ENCODE measurements at regions not wholly inside any gene's neighbourhood (a gene's known extent, or its start where the extent isn't known, plus 50 kb on each side); places are given as distances from the start of the nearest gene placed in this dataset.

DNA sequence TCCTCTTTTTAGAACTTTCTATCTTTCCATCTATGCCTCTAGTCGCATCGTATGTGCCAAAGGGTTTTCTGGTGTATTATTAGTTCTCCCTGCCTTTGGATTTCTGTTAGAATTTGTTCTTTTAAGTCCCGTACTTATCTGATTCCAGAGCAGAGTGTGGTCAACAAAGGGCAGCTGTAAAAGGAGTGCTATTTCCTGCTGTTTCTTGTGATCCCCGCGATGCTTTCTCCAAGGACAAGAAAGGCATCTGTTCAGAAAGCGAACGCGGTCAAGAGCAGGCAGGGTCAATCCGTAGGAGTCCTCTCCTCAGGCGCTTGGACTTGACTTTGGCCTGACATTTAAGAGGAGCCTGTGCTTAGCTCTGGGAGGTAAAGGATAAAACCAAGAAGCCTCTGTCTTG, 1152.1 kb upstream of the AUTS2 start:
- no peak for DNase-seq

DNA sequence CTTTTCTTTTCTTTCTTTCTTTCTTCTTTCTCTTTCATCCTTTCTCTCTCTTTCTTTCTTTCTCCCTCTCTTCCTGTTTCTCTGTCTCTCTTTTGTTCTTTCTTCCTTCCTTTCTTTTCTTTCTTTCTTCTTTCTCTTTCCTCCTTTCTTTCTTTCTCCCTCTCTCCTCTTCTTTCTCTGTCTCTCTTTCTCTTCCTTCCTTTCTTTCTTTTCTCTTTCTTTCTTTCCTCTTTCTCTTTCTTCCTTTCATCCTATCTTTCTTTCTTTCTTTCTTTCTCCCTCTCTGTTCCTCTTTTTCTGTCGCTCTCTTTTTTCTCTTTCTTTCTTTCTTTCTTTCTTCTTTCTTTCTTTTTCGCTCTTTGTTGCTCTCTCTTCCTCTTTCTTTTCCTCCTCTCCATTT, 1149.2 kb upstream of the AUTS2 start:
- no peak for DNase-seq

DNA sequence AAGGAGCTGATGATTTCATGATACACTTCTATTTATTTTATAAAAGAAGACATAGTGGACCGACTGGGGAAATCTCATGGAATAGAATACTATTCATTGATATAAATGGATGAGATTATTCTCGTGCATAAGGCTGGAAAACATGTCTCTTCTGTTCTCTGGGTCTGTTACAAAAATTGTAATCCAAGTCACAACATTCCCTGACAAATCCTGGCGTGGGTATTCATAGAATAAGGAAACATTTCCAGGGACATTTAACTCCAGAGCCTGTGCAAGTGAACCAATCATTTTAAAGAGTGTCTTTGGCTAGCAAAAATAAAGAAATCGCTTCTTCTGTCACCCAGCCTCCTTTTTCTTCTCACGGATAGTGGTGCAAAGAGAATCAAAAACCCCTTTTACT, 1148.5 kb upstream of the AUTS2 start:
- DNase-seq: no peak

GRCh38 chr7:68454931-68455330, 1143.3 kb upstream of the AUTS2 start:
- no peak for DNase-seq

- DNase-seq: no peak
Measured at GRCh38 chr7:68456469-68456868, 1141.8 kb upstream of the AUTS2 start.

- DNase-seq: no peak
Measured at GRCh38 chr7:68457481-68457880, 1140.8 kb upstream of the AUTS2 start.

DNA sequence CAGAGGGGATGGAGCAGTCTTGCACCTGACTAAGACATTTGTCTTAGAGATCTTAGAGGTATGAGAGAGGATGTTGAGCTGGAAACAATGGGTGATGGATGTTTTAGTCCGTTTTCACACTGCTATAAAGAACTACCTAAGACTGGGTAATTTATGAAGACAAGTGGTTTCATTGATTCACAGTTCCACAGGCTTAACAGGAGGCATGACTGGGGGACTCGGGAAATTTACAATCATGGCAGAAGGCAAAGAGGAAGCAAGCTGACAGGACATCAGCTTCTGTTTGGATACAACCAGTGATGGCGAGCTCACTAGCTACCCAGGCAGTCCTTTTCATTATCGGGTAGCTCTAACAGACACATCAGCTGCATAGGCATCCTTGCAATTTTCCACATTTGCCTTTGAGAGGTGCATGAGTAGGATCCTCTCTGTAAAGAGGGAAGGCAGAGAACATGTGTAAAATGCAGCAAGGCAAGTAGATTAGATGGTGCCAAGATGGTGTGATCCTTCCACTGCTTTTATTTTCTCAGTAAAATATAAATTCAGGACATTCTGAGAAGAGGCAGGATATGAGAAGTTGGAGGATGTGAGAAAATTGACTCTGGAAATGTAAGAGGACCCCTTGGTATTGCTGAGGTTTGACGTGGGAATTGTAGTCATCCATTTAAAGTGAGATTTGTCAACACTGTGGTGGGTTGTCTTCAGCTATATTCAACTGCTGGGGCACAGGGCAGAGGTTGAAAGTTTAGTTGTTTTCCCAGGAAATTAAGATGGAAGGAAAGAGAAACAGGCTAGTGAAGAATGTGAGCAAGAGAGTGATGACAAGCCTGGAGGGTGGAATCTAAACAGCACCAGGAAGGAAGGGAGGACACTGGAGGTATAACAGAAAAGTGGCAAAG, 1140.0 kb upstream of the AUTS2 start:
- no peak for DNase-seq

DNA sequence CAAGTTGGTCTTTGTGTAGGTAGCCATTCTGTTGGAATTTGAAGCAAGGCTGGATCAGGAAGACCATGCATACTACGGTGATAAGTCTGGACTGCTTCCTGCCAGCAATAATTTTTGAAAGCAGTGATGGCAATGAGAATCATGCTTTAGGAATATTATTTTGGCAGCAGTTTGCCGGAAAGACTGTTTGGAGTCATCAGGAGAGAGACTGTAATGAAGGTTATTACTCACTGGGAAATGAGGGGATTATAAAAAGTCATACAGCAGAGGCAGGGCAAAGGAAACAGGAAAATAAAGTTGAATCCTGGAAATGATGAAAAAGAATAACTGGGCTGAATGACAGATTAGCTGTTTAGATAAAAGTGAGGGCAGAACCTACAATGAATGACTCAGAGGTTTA, 1136.8 kb upstream of the AUTS2 start:
- DNase-seq: no peak

DNA sequence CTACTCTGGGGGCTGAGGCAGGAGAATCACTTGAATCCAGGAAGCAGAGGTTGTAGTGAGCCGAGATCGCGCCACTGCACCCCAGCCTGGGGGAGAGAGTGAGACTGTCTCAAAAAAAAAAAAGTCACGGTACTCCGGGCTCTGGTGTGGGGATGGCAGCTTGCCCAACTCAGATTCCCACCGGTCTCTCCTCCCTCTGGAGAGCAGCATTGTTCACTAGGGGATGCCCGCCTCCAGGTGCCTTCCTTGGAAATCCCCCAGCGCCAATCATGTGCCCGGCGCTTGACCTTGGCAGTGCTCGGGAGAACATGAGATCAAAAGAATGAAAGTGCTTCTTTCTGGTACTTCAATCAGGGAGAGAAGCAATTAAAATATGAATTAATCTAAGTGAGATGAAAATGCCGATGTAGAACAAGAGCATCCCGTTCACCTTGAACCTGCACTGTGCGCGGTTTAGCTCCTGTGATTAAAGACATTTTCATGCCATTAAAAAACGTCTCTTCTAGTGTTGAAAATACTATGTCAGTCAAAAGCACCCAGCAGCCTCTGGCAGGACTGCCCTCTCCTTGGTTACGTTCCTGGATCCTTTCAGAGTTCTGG, 1127.3 kb upstream of the AUTS2 start:
- DNase-seq: no peak

DNA sequence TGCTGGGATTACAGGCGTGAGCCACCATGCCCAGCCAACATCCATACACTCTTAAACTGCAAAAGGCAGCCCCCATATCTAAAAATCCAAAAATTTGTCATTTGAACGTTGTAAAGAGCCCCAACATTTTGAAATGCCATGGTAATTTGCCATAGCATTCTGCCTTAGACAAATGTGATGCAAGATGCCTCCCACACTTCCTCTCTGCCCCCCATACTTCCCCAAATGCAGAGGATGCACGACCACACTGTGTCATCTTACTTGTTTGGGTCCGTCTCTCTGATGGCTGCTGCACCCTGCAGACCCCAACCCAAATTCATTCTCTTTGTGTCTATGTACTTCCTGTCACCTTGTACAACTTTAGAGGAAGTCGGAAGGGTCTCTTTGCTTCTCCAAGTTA, 1125.6 kb upstream of the AUTS2 start:
- DNase-seq: no peak

DNA sequence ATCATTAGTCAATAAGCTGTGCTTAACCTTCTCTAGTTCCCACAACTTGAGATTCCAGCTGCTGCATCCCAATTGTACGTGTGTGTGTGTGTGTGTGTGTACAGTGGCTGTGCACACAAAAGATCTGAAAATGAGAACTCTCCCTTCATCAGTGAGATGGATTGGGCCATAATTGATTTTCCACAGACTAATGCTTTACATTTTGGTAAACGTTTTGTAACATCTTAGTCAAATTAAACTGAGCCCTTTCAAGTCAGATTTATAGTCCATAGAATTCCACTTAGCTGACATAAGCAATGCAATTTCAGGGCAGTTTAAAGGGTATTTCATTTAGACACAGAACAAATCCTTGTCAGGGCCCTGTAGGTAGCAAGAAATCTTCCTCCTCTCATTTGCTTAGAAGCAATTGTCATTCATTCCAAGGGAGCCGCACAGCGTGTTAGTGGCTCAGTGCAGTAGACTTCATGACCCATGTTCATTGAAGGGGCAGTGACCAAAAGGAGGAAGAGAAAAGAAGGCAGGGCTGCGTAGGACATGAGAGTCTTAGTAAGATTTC, 1123.5 kb upstream of the AUTS2 start:
- DNase-seq: no peak

- DNase-seq: no peak
Measured at GRCh38 chr7:68476966-68477365, 1121.3 kb upstream of the AUTS2 start.

GRCh38 chr7:68478326-68478725, 1119.9 kb upstream of the AUTS2 start:
- DNase-seq: no peak

- DNase-seq: no peak
Measured at GRCh38 chr7:68482800-68483199, 1115.5 kb upstream of the AUTS2 start.

- no peak for DNase-seq
Measured at GRCh38 chr7:68484731-68485130, 1113.5 kb upstream of the AUTS2 start.

- no peak for DNase-seq
Measured at GRCh38 chr7:68485253-68485917, 1112.9 kb upstream of the AUTS2 start.

- no peak for DNase-seq
Measured at GRCh38 chr7:68488341-68489060, 1109.8 kb upstream of the AUTS2 start.

DNA sequence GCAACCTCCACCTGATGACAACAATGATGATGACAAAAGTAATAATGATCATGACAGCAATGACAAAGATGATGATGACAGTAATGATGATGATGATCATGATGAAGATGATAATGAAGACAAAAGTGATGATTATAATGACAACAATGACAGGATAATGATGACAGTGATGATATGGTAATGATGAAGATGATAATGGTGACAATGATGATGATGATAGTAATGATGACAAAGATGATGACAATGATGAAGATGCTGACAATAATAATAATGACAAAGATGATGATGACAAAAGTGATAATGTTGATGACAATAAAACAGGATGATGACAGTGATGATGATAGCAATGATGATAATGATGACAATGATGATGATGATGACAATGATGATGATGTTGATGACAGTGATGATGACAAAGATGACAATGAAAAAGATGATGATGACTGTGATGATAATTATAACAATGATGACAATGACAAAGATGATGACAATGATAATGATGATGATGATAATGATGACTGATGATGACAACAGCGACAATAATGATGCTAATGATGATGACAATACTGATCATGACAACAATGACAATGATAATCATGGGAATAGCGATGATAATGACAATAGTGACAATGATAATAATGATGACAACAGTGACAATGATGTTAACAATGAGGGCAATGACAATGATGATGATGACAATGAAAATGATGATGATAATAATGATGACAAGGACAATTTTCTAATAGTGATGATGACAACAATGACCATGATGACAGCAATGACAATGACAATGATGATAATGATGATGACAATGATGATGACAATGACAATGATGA, 1106.5 kb upstream of the AUTS2 start:
- DNase-seq: no peak

- DNase-seq: no peak
Measured at GRCh38 chr7:68492359-68492690, 1106.0 kb upstream of the AUTS2 start.

DNA sequence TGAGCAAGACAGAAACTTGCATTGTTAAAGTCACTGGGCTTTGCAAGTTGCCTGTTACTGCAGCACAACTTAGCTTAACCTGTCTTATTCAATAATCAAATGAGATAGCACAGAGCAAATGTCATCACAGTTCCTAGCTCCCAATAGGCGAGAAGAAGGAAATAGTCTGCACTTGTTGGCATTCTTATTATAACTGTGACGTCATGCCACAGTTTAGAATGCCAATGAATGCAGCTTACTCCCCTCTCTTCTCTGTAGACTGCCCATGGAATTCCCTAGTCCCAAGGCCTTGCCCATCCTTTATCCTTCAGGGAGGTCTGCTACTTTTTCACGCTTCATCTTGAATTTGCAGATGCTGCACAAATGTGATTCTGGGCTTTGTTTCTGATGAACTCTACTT, 1094.9 kb upstream of the AUTS2 start:
- DNase-seq: no peak

DNA sequence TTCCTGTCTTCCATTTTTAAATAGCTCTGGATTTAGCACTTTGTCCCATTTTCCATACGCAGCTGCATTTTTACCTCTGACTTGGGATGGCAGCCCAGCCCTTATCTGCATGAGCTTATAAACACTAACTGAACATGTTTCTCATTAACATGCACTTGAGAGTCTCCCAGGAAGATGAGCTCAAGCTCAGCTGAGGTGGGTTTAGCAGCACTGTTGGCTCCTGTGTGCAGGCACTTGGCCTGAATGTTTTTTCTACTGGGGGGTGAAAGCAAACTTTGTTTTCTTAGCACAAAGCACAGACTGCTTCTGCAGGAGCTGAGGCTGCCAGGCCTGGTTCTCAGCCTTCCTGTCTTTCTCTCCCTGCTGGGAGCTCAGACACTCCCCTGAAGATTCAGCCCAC, 1093.6 kb upstream of the AUTS2 start:
- no peak for DNase-seq

- no peak for DNase-seq
Measured at GRCh38 chr7:68505721-68506120, 1092.6 kb upstream of the AUTS2 start.
